Activated CD4-positive, CD25-positive, alpha-beta regulatory T cell treated with anti-CD3 and anti-CD28 coated beads, Interleukin-2, amount 50 U/mL, for 24 hours (primary cell): ENCODE measurements at regions not wholly inside any gene's neighbourhood (a gene's known extent, or its start where the extent isn't known, plus 50 kb on each side); places are given as distances from the start of the nearest gene placed in this dataset.

ENCODE experiments used
- ATAC-seq, 2 donors: fragments of 150-1000 bp; cut with Tn5 transposase; one replicate each; pipeline ENCODE4 v1.10.0; 2021; ENCODE audit warnings: mild to moderate bottlenecking in 1 of 2, moderate library complexity in 1 of 2

- no peak for ATAC-seq
Measured at GRCh38 chr2:176683618-176684111, 414.4 kb downstream of the MTX2 start.

- no peak for ATAC-seq
Measured at GRCh38 chr2:176685908-176686307, 416.7 kb downstream of the MTX2 start.

DNA sequence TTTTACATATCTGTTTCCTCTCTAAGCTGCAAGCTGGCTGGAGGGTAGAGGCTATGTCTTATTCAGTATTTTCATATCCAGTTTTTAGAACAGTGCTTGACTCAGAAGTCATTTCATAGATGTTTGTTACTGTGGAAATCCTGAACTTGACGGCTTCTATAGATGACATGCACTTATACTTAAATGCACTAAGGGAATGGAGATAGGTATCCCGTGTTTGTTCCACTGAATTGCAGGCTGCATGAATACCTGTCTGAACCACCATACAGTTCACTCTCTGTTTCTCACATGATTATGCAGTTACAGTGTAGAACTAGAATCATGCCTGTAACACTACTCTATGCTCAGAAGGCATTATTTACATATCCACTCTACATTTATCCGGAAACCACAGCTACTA, 417.1 kb downstream of the MTX2 start:
- no peak for ATAC-seq

GRCh38 chr2:176687342-176687741, 418.1 kb downstream of the MTX2 start:
- ATAC-seq: no peak

GRCh38 chr2:176687944-176688343, 418.7 kb downstream of the MTX2 start:
- ATAC-seq: no peak

GRCh38 chr2:176689711-176690110, 420.5 kb downstream of the MTX2 start:
- no peak for ATAC-seq

GRCh38 chr2:176691471-176691870, 422.2 kb downstream of the MTX2 start:
- no peak for ATAC-seq

GRCh38 chr2:176692533-176692932, 423.3 kb downstream of the MTX2 start:
- ATAC-seq: no peak

GRCh38 chr2:176699098-176699497, 429.9 kb downstream of the MTX2 start:
- no peak for ATAC-seq

DNA sequence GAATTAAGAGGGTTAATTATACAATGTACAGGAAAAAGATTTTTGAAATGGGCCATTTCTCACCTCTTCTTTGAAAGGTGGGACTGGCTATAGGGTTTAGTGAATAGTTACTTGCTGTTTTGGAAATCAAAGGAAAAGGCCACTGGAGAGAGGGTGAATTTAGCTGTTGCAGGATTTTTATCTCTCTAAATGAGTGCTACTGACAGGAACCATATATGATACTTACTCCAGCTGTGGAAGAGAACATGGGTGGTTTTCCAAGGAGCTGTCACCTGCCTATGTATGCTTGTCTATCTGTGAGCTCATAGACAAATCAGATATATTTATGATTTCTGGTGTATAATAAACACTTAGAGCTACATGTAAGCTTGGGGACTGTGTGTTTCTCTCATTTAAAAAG, 430.4 kb downstream of the MTX2 start:
- no peak for ATAC-seq

DNA sequence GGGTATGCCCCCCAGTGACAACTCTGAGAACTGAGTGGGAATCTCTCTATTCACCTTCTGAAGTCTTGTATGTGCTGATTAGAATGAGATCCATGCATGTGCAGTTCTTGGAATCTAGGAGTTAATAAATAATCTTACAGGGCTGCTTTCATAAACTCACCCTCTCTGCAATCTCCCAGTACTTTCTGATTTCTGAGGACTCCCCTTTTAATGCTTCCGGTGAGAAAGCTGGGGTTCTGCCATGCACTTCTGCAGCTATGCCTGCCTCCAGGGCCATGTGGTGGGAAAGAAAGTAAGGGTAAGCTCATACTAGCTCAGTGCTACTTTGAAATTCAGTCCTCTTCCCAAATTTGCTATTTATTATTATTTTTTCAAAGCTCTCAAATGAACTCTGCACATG, 432.9 kb downstream of the MTX2 start:
- ATAC-seq: no peak

DNA sequence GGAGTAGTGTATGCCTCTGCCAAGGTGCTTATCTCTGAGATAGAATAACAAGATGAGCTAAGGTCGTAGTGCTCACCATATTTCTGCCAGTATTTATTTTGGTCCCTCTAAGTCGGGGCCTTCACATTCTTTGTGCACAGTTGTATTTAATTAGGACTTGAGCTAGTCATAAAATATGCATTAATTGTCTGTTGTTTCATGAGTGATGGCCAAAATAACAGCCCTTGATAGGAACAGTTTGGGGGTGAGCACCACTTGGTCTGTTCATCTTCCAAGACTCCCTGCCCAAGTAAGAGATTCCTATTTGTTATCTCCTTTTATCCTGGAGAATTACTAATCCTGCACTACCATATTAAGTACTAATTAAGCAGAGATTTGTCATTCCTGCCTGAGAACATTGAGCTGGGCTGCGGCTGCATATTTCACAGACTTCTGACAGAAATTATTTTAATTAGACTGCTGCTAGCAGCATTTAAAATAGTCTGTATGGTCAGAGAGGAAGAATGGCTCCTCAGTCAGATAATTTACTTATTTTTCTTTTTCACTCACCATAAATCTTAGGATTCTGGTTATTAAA, 435.1 kb downstream of the MTX2 start:
- no peak for ATAC-seq

DNA sequence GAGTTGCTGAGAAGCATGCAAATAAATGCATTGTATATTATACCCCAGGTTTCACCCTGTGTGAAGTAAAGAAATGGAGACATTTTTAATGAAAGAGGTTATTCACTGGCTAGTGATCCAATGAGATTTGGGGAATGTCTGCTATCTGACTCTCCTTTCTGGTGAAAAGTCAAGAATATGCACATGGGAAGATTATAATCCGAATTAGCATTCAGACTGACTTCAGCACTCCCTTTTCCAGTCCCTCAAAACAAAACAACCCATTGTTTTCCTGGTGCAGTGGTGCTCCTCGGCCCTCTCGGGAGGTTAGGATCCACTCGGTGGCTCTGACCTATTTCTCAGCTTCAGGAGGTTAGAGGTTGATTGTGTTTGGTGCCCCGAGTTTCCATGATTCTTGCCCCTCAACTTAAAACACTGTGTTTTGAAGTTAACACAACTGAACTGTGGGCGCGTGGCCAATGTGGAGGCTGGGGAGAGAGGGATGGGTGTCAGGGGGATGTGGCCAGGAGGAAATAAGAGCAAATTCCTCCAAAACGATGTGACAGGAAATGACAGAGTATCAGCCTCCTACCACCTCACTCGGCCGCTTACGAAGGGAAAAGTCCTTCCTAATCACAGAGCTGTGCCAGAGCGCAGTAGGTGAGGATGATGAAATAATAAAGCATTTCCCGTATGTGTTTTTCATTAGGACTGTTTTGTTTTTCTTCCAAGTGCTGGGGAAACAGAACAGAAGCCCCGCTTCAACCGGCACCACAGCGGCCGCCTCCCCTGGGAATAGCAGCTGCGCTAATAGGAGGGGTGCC, 440.1 kb downstream of the MTX2 start:
- no peak for ATAC-seq

DNA sequence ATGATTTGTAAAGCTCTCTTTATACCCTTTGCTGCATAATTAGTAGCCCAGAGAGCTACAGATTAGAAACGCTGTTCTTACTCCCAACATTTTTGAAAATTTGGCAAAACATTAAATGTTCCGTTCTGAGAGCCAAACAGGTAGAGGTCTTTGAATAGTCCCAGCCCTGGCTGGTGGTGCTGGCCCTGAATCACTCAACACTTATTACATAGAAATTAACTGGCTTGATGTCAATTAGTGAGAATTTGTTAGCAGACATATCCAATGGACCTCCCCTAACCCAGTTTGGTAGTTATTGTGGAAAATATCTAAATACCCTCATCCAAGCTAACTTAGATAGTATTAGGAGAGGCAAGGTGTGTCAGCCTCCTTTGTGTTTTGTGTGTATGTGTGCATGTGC, 440.7 kb downstream of the MTX2 start:
- ATAC-seq: no peak

- no peak for ATAC-seq
Measured at GRCh38 chr2:176710657-176711186, 441.5 kb downstream of the MTX2 start.

- ATAC-seq: no peak
Measured at GRCh38 chr2:176725873-176726645, 456.8 kb downstream of the MTX2 start.

DNA sequence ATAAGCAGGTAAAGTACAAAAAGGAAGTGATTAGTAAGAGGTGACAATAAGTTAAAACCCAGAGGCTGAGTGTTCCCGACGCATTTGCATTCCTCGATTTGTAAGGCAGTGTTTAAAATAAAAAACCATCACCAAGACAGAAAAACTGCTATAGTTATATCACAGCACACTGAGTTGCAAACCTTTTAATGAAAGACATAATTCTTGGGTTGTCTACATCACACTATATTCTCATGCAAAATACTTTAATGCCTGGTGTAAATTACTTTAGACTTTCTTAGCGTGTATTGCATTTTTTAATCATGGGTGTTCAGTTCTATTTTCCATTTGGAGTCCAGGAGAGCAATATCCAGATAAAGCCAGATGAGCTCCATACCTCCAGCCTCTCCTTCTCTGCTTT, 458.5 kb downstream of the MTX2 start:
- no peak for ATAC-seq

- no peak for ATAC-seq
Measured at GRCh38 chr2:176729706-176730569, 460.7 kb downstream of the MTX2 start.

DNA sequence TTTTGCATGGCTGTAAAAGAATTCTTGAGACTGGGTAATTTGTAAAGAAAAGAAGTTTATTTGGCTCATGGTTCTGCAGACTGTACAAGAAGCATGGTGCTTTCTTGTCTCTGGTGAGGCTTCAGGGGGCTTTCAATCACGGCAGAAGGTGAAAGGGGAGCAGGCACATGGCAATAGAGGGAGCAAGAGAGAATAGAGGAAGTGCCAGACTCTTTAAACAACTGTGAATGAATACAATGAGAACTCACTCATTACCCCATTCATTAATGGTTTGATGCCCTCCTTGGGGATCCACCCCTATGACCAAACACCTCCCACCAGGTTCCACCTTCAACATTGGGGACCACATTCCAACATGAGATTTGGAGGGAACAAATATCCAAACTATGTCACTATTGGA, 463.5 kb downstream of the MTX2 start:
- no peak for ATAC-seq

DNA sequence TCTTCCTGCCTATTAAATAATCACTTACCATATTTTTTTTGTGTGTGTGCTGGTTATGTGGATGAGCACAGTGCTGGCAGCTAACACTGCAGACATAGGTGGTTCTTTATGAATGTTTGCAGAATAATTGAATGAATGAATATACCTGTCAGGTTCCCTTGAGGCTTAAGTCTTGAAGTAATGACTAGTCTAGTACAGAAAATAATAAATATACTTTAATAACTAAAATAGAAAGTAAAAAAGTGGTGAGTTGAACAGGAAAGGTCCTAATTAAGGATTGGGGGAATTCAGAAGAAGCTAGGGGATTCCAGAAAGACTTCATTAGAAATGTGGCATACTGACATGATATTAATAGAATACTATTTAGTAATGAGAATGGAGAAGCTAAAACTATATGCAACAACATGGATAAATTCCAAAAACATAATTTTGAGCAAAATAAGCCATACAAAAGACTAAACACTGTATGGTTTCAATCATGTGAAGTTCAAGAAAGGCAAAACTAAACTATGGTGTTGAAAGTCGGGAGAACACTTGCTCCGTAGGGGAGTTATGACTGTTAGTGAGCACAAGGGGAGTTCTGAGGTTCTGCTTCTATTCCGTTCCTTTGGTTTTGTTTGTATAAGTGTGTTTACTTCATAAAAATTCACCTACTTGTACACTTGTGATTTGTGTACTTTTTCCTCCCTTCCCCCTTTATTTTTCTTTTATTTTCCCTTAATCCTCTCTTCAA, 464.6 kb downstream of the MTX2 start:
- no peak for ATAC-seq

DNA sequence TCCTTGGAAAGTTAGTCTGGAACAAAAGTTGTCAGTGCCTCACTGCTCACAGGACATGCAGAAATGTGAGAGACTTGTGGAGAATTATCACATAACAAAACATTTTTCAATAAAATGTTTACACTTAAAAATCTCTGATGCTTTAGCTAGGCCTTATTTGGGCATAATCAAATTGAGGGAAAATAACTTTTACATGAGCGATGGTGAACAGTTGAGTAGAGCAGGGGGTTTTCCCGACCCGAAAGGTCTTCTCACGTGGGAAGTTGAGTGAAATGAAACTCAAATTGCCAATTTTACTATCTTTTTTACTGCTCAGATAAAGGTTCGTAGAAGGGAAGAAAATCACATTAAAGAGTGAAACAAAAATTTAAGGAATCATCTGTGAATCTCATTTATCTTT, 465.6 kb downstream of the MTX2 start:
- no peak for ATAC-seq

DNA sequence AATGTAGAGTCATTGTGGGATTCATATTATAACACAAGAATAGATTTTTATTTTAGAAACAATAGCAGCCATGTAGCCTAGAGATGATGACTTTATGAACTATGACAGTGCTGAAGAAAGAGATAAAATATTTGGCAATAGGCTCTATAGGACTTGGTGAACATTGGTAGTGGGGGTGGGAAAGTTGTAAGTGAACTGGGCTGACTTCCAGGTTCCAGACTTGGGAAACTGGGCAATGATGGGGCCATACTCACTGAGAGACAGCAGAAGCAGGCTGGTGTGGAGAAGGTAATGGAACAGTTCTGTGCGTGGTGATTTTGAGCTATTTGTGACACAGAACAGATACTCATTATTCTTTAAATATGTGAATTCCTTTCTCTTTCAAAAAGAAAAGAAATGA, 470.3 kb upstream of the HNRNPA3 start:
- no peak for ATAC-seq
